Coronary artery (tissue), 2 donors: ENCODE measurements at regions not wholly inside any gene's neighbourhood (a gene's known extent, or its start where the extent isn't known, plus 50 kb on each side); places are given as distances from the start of the nearest gene placed in this dataset.
"Not testable (repeated sequence)": the region's sequence is repeated elsewhere in the genome, so short reads cannot be mapped to it uniquely, and the experiment has no call there.

ENCODE experiments used
- DNase-seq: peaks from one replicate; pipeline ENCODE4 v3.0.0-alpha.2; 2017; ENCODE audit warnings: low spot score
- H3K27ac ChIP-seq, 2 donors: fragments of 200-600 bp; sonication (generic); one replicate each; pipeline ENCODE4 v1.5.1; 2016 to 2019
- H3K4me3 ChIP-seq: fragments of 200-600 bp; sonication (generic); 2 replicates; pipeline ENCODE4 v1.5.1; 2016; ENCODE audit warnings: mild to moderate bottlenecking, moderate library complexity
- TF ChIP-seq, protein P1 (sequence below): fragments of 200-600 bp; sonication (generic); IDR thresholded peaks from one replicate; pipeline ENCODE4 v1.5.1; 2019; ENCODE audit warnings: antibody characterized with exemption

DNA sequence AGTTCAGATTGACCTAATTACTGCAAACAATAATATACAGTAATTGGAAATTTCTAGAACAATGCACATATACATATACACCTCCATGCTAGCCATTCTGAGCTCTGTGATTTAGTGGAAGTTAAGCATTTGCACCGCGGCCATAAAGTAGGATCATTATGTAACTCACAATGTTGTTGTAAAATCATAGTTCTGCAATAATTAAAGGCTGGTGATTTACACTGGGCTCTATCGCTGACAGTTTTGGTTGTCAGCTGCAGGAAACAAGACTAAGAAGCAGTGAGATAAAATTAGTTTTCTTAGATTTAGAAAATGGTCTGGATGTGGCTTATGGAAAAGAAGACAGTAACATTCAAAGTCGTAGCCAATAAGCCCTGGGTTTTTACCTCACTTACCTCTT, 776.3 kb downstream of the TMEM121 start:
- TF ChIP-seq, protein P1, sequence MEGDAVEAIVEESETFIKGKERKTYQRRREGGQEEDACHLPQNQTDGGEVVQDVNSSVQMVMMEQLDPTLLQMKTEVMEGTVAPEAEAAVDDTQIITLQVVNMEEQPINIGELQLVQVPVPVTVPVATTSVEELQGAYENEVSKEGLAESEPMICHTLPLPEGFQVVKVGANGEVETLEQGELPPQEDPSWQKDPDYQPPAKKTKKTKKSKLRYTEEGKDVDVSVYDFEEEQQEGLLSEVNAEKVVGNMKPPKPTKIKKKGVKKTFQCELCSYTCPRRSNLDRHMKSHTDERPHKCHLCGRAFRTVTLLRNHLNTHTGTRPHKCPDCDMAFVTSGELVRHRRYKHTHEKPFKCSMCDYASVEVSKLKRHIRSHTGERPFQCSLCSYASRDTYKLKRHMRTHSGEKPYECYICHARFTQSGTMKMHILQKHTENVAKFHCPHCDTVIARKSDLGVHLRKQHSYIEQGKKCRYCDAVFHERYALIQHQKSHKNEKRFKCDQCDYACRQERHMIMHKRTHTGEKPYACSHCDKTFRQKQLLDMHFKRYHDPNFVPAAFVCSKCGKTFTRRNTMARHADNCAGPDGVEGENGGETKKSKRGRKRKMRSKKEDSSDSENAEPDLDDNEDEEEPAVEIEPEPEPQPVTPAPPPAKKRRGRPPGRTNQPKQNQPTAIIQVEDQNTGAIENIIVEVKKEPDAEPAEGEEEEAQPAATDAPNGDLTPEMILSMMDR, result no peak
- no peak for DNase-seq
- no peak overlapping the region for H3K27ac ChIP-seq
- H3K4me3 ChIP-seq, result no peak overlapping the region

DNA sequence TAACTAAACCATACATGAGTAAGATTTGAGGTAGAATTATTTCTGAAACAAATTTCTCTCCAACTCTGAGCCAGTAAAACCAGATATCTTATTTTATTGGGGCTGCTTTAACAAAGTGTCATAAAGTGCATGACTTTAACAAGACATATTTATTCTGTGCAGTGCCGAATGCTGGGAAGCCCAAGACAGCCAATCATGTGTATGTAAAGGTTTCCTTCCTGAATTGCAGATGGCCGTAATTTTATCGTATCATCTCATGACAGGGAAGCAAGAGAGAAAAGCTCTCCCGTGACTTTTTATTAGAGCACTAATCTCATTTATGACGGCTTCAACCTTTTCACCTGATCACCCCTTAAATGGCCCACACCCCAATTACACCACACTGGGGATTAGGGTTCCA, 777.9 kb downstream of the TMEM121 start:
- TF ChIP-seq, protein P1, result no peak
- no peak for DNase-seq
- Histone ChIP-seq H3K27ac (no peak overlapping the region), H3K4me3 (no peak overlapping the region)

DNA sequence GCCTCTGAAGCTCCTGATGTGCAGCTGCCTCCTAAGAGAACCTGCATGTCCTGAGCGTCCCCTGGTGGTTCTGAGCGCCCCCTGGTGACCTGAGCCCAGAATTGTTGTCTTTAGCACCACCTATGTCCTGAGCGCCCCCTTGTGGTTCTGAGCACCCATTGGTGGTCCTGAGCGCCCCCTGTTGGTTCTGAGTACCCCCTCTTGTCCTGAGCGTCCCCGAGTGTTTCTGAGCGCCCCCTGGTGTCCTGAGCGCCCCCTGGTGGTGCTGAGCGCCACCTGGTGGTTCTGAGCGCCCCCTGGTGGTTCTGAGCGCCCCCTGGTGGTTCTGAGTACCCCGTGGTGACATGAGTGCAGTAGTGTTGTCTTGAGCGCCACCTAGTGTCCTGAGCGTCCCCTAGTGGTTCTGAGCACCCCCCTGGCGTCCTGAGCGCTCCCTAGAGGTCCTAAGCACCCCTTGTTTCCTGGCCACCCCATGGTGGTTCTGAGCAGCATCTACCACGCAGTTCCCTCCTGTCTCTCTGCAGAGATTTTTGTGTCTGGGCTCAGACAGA, 782.5 kb downstream of the TMEM121 start:
- DNase-seq, result no peak
- Histone ChIP-seq H3K27ac (no peak overlapping the region), H3K4me3 (no peak overlapping the region)
- TF ChIP-seq, protein P1, result peak; percentile 16

DNA sequence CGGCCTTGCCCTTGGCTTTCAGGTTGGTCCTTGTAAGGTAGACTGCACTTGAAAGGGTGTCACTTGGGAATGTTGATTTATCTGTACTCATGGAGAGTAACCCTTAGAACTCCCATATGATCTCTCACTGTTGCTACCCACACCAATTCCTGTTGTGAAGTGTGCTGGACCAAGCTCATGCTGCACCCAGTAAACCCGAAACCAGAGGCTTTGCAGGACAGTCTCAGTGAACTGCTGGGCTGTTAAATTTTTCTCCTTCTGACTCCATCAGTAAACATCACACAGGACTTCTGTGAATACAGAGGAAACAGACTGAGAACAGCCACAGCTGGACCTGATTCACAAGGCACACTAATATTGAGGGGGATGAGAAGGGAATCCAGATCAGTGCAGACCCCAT, 783.0 kb downstream of the TMEM121 start:
- DNase-seq, result no peak
- H3K27ac ChIP-seq, result no peak overlapping the region
- TF ChIP-seq, protein P1, result no peak
- H3K4me3 ChIP-seq, result no peak overlapping the region

DNA sequence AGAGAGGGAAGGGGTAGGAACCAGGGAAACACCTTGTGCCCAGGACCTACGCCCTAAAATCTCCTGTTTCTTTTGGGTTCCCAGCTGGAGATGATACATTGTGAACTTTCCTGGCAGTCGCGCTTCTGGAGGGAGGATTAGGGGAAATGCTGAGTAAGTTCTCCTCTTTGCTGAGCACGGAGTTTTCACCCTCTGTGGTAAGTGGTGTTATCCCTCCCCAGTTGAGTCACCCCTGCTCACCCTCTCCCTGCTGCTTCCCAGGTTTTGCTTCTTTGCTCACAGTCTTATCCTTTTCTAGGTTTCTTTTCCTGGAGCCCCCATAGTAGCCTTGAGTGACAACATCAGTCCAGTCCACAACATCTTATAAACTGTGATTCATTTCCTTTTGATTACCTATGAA, 789.1 kb downstream of the TMEM121 start:
- no peak for DNase-seq
- TF ChIP-seq, protein P1, result no peak
- H3K4me3 ChIP-seq, result no peak overlapping the region
- H3K27ac ChIP-seq, result no peak overlapping the region

DNA sequence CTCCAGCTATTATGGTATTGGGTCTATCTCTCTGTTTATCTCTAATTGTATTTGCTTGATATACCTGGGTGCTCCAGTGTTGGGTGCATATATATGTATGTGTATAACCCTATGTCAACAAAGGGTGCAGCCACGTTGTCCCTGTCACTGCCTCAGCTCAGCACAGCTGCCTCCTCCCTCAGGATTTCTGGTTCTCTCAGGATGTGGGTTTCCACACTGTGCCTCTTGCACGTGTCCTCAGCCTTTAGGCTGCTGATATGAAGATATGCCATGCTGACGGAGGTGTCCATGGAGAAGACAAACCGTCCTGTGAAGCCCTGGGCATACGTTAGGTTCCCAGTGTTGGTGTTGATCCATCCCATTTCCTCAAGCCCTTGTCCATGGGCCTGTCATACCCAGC, 791.2 kb downstream of the TMEM121 start:
- TF ChIP-seq, protein P1, result no peak
- H3K4me3 ChIP-seq, result no peak overlapping the region
- no peak overlapping the region for H3K27ac ChIP-seq
- no peak for DNase-seq

DNA sequence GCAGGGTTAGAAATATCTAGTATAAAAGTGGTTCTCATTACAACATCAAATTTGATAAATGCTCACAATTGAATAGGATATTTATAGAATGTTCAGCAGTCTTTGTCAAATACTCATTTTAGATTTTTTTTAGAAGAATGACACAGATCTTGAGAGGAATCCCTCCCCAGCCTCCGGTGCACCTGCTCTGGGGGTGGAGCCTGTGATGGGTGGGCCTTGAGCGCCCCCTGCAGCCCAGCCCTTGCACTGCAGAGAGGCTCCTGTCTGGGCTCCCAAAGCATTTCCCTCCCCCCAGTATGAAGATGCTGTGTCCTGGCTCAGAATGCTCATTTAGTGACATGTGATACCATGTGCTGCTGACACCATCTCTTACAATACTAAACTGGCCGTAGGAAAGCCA, 792.3 kb downstream of the TMEM121 start:
- no peak overlapping the region for H3K27ac ChIP-seq
- DNase-seq, result no peak
- TF ChIP-seq, protein P1, result no peak
- no peak overlapping the region for H3K4me3 ChIP-seq

DNA sequence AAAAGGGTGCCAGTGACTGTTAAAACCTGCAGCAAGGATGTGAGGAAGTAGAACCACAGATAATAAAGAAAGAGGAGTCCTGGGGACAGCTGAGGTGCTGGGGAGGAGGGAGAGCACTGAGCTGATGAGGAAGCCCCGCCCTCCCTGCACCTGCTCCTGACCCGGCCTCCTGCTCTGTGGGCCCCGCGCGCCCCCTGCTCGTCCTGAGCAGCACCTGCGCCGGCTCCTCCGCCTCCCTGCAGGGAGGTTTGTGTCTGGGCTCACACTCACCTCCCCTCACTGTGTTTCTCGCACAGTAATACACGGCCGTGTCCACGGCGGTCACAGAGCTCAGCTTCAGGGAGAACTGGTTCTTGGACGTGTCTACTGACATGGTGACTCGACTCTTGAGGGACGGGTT, 797.6 kb downstream of the TMEM121 start:
- not testable (repeated sequence) for H3K4me3 ChIP-seq, DNase-seq, H3K27ac ChIP-seq
